Gastroesophageal sphincter (tissue), 3 donors: ENCODE measurements at regions not wholly inside any gene's neighbourhood (a gene's known extent, or its start where the extent isn't known, plus 50 kb on each side); places are given as distances from the start of the nearest gene placed in this dataset.

Source experiments
- EP300 ChIP-seq: sonication (generic); formaldehyde crosslinking; IDR thresholded peaks from one replicate; pipeline ENCODE4 v1.6.1; 2017; ENCODE audit warnings: antibody characterized with exemption, mild to moderate bottlenecking
- POLR2A ChIP-seq, 2 donors: fragments of 450-650 bp; IDR thresholded peaks; one replicate each; pipeline ENCODE4 v1.6.1; 2017; ENCODE audit warnings: antibody characterized with exemption in 2 of 2, mild to moderate bottlenecking in 2 of 2, moderate library complexity in 1 of 2
- TF ChIP-seq, protein P1 (sequence below), 4 experiments: fragments of 200-600 bp in 2 of 4; fragments of 450-650 bp in 2 of 4; sonication (generic) in 1 of 4; IDR thresholded peaks; one replicate each; pipeline ENCODE4 v1.5.1; 2017 to 2019; ENCODE audit warnings: antibody characterized with exemption in 4 of 4, mild to moderate bottlenecking in 2 of 4, moderate library complexity in 2 of 4

DNA sequence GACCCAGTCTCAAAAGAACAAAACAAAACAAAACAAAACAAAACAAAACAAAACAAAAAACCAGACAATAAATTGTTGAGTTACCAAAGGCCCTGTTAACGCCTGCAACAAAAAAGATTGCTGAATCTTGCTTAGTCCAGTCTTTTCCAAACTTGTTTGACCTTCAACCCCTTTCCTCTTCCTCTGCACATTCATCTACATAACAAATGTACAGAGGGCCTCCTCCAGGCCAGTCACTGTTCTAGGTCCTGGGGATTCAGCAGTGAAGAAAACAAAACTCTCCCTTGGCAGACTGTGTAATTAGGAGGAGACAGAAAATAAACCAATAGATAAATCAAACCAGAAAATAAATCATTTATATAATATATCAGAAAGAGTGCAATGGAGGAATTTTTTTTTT is 294.0 kb upstream of the ADGRL2 start:
- TF ChIP-seq, protein P1, sequence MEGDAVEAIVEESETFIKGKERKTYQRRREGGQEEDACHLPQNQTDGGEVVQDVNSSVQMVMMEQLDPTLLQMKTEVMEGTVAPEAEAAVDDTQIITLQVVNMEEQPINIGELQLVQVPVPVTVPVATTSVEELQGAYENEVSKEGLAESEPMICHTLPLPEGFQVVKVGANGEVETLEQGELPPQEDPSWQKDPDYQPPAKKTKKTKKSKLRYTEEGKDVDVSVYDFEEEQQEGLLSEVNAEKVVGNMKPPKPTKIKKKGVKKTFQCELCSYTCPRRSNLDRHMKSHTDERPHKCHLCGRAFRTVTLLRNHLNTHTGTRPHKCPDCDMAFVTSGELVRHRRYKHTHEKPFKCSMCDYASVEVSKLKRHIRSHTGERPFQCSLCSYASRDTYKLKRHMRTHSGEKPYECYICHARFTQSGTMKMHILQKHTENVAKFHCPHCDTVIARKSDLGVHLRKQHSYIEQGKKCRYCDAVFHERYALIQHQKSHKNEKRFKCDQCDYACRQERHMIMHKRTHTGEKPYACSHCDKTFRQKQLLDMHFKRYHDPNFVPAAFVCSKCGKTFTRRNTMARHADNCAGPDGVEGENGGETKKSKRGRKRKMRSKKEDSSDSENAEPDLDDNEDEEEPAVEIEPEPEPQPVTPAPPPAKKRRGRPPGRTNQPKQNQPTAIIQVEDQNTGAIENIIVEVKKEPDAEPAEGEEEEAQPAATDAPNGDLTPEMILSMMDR (IDR thresholded peaks at IDR 0.05), result no peak
- TF ChIP-seq EP300 (no peak), POLR2A (IDR thresholded peaks at IDR 0.05) (no peak)
